ENCODE measurements at regions not wholly inside any gene's neighbourhood (a gene's known extent, or its start where the extent isn't known, plus 50 kb on each side); places are given as distances from the start of the nearest gene placed in this dataset.

DNA sequence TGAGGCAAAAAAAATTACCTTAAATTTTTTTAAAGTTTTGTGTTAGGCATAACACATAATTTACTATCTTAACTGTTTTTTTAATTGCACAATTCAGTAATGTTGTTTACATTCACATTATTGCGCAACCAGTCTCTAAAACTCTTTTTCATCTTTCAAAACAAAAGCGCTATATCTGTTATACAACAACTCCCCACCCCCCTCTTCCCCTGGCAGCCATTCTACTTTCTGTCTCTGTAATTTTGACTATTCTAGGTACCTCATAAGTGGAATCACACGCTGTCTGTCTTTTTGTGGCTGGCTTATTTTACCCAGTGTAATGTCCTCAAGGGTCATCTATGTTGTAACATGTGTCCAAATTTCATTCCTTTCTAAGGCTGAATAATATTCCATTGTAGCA is 241.5 kb upstream of the DMRT1 start:
- TF ChIP-seq, protein P1, sequence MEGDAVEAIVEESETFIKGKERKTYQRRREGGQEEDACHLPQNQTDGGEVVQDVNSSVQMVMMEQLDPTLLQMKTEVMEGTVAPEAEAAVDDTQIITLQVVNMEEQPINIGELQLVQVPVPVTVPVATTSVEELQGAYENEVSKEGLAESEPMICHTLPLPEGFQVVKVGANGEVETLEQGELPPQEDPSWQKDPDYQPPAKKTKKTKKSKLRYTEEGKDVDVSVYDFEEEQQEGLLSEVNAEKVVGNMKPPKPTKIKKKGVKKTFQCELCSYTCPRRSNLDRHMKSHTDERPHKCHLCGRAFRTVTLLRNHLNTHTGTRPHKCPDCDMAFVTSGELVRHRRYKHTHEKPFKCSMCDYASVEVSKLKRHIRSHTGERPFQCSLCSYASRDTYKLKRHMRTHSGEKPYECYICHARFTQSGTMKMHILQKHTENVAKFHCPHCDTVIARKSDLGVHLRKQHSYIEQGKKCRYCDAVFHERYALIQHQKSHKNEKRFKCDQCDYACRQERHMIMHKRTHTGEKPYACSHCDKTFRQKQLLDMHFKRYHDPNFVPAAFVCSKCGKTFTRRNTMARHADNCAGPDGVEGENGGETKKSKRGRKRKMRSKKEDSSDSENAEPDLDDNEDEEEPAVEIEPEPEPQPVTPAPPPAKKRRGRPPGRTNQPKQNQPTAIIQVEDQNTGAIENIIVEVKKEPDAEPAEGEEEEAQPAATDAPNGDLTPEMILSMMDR (tag by site-specific recombination; IDR thresholded peaks at IDR 0.05), result no peak
- TF ChIP-seq, protein P2, sequence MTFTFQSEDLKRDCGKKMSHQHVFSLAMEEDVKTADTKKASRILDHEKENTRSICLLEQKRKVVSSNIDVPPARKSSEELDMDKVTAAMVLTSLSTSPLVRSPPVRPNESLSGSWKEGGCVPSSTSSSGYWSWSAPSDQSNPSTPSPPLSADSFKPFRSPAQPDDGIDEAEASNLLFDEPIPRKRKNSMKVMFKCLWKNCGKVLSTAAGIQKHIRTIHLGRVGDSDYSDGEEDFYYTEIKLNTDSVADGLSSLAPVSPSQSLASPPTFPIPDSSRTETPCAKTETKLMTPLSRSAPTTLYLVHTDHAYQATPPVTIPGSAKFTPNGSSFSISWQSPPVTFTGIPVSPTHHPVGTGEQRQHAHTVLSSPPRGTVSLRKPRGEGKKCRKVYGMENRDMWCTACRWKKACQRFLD (tag by site-specific recombination; IDR thresholded peaks at IDR 0.05), result no peak
- TF ChIP-seq, protein P3, sequence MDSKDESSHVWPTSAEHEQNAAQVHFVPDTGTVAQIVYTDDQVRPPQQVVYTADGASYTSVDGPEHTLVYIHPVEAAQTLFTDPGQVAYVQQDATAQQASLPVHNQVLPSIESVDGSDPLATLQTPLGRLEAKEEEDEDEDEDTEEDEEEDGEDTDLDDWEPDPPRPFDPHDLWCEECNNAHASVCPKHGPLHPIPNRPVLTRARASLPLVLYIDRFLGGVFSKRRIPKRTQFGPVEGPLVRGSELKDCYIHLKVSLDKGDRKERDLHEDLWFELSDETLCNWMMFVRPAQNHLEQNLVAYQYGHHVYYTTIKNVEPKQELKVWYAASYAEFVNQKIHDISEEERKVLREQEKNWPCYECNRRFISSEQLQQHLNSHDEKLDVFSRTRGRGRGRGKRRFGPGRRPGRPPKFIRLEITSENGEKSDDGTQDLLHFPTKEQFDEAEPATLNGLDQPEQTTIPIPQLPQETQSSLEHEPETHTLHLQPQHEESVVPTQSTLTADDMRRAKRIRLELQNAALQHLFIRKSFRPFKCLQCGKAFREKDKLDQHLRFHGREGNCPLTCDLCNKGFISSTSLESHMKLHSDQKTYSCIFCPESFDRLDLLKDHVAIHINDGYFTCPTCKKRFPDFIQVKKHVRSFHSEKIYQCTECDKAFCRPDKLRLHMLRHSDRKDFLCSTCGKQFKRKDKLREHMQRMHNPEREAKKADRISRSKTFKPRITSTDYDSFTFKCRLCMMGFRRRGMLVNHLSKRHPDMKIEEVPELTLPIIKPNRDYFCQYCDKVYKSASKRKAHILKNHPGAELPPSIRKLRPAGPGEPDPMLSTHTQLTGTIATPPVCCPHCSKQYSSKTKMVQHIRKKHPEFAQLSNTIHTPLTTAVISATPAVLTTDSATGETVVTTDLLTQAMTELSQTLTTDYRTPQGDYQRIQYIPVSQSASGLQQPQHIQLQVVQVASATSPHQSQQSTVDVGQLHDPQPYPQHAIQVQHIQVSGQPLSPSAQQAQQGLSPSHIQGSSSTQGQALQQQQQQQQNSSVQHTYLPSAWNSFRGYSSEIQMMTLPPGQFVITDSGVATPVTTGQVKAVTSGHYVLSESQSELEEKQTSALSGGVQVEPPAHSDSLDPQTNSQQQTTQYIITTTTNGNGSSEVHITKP (tag by site-specific recombination; IDR thresholded peaks at IDR 0.05), result no peak
- no peak for TF ChIP-seq GLI4 (tag by site-specific recombination; IDR thresholded peaks at IDR 0.05)
- no peak for TF ChIP-seq ZNF792 (tag by site-specific recombination; IDR thresholded peaks at IDR 0.05)
- TF ChIP-seq MZF1 (tag by site-specific recombination; IDR thresholded peaks at IDR 0.05; ENCODE audit: borderline replicate concordance), result no peak
- no peak for TF ChIP-seq ZSCAN16 (tag by site-specific recombination; IDR thresholded peaks at IDR 0.05)
- TF ChIP-seq, protein P4, sequence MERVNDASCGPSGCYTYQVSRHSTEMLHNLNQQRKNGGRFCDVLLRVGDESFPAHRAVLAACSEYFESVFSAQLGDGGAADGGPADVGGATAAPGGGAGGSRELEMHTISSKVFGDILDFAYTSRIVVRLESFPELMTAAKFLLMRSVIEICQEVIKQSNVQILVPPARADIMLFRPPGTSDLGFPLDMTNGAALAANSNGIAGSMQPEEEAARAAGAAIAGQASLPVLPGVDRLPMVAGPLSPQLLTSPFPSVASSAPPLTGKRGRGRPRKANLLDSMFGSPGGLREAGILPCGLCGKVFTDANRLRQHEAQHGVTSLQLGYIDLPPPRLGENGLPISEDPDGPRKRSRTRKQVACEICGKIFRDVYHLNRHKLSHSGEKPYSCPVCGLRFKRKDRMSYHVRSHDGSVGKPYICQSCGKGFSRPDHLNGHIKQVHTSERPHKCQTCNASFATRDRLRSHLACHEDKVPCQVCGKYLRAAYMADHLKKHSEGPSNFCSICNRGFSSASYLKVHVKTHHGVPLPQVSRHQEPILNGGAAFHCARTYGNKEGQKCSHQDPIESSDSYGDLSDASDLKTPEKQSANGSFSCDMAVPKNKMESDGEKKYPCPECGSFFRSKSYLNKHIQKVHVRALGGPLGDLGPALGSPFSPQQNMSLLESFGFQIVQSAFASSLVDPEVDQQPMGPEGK (tag by site-specific recombination; IDR thresholded peaks at IDR 0.05), result no peak
- TF ChIP-seq ZNF776 (tag by site-specific recombination; IDR thresholded peaks at IDR 0.05; ENCODE audit: borderline replicate concordance), result no peak
- no peak for TF ChIP-seq ZNF211 (tag by site-specific recombination; IDR thresholded peaks at IDR 0.05; ENCODE audit: low read depth)
- TF ChIP-seq YY2 (tag by site-specific recombination; IDR thresholded peaks at IDR 0.05), result no peak
- TF ChIP-seq ZNF423 (tag by site-specific recombination; IDR thresholded peaks at IDR 0.05), result no peak
- TF ChIP-seq ZNF530 (tag by site-specific recombination; IDR thresholded peaks at IDR 0.05; ENCODE audit: low read depth), result no peak
- TF ChIP-seq ZNF654 (tag by site-specific recombination; IDR thresholded peaks at IDR 0.05; ENCODE audit: low read depth), result no peak

Measured in HEK293 (cell line).